ENCODE measurements at regions not wholly inside any gene's neighbourhood (a gene's known extent, or its start where the extent isn't known, plus 50 kb on each side); places are given as distances from the start of the nearest gene placed in this dataset.

DNA sequence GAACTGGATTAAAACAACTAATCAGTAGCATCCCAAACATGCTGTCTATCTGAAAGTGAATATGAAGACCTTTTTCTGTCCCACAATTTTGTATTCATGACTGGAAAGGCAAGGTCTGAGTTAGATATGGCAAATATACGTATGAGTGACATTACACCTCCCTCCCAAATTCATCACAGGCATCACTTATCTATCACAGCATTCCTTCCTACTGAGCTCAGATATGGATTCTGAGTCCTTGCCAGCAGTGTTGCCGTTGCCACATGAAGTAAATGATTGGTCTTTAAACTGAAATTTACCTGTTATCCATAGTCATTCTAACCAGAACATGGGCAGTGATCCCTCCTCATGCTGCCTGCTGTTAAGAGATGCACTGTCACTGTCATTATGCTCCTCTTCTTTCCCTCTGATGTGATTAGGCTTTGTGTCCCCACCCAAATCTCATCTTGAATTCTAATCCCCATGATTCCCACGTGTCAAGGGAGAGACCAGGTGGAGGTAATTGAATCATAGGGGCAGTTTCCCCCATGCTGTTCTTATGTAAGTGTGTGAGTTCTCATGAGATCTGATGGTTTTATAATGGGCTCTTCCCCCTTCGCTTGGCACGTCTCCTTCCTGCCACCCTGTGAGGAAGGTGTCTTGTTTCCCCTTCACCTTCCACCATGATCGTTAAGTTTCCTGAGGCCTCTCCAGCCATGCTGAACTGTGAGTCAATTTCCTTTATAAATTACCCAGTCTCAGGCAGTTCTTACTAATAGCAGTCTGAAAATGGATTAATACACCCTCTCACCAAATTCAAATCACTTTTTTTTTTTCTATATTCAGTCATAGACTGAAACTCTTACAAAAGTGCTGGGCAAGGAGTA lies 288.4 kb downstream of the NUAK1 start:
- Mint-ChIP-seq H3K36me3 (no peaks in the 10 kb centered on the region), H3K27me3 (no peaks in the 10 kb centered on the region), H3K9me3 (peaks cover 0 to 5% (median 0%) of the 10 kb centered on the region in 7 donors), H3K27ac (no peak overlapping the region), H3K4me1 (no peaks in the 10 kb centered on the region), H3K4me3 (no peak overlapping the region)
- ATAC-seq (ENCODE audit: low read depth in 2 of 2) (no peak), DNase-seq (no peak)
- Histone ChIP-seq H3K36me3 (ENCODE audit: control insufficient read depth, insufficient read depth, low read length) (no peaks in the 10 kb centered on the region), H3K4me1 (ENCODE audit: control insufficient read depth, insufficient read depth, low read length, poor library complexity, severe bottlenecking) (no peaks in the 10 kb centered on the region), H3K27me3 (ENCODE audit: control insufficient read depth, insufficient read depth, low read length) (no peaks in the 10 kb centered on the region), H3K27ac (ENCODE audit: insufficient read depth, low read length, poor library complexity, severe bottlenecking) (no peak overlapping the region), H3K9me3 (ENCODE audit: control insufficient read depth in 2 of 2, low read length in 2 of 2) (no peaks in the 10 kb centered on the region), H3K4me3 (ENCODE audit: low read depth, low read length) (no peak overlapping the region)

DNA sequence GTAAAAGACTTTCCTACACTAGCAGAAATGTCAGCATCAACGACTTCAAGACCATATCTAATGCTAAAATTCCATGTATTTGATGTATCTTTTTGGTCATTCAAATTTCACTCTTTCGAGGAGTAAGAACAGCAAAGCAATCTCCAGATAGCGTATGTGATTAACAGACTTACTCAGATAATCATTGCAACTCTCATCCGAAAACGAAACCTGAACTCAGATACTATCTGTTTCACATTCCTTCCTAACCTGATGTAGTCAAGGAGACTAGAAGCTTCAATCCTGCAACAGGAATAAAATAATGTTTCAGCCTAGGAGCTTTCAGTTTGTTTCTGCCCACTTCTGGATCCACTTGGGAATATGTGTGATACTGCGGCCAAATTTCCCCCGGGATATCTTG lies 286.3 kb downstream of the NUAK1 start:
- Histone ChIP-seq H3K4me3 (ENCODE audit: low read depth, low read length) (no peak overlapping the region), H3K36me3 (ENCODE audit: control insufficient read depth, insufficient read depth, low read length) (no peaks in the 10 kb centered on the region), H3K27me3 (ENCODE audit: control insufficient read depth, insufficient read depth, low read length) (no peaks in the 10 kb centered on the region), H3K27ac (ENCODE audit: insufficient read depth, low read length, poor library complexity, severe bottlenecking) (no peak overlapping the region), H3K4me1 (ENCODE audit: control insufficient read depth, insufficient read depth, low read length, poor library complexity, severe bottlenecking) (no peaks in the 10 kb centered on the region), H3K9me3 (ENCODE audit: control insufficient read depth in 2 of 2, low read length in 2 of 2) (no peaks in the 10 kb centered on the region)
- no peaks in the 10 kb centered on the region for H3K4me1 Mint-ChIP-seq
- H3K27me3 Mint-ChIP-seq: no peaks in the 10 kb centered on the region
- H3K36me3 Mint-ChIP-seq: no peaks in the 10 kb centered on the region
- no peak for DNase-seq
- H3K4me3 Mint-ChIP-seq: no peak overlapping the region
- no peak for ATAC-seq (ENCODE audit: low read depth in 2 of 2)
- H3K9me3 Mint-ChIP-seq: peaks cover 0 to 7% (median 0%) of the 10 kb centered on the region in 7 donors
- H3K27ac Mint-ChIP-seq: no peak overlapping the region

DNA sequence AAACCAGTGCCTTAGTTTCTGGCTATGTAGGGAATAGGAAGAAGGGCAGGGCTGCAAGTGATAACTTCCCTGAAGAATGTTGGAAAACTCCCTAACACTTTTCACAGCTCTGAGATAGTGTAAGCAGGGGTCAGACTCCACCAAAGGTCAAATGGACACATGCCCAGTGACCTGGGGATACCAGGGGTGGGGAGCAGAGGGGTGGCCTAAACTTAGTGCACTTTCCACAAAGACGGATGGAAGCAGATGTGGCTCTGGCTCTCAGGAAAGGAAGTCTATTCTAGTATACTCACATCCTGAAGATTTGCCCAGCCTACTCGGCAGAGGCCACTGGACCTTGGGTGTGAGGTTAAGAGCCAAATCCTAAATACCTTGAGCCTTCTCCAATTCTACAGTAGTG lies 285.8 kb downstream of the NUAK1 start:
- no peak overlapping the region for H3K27ac Mint-ChIP-seq
- DNase-seq: no peak
- Histone ChIP-seq H3K4me3 (ENCODE audit: low read depth, low read length) (no peak overlapping the region), H3K9me3 (ENCODE audit: control insufficient read depth in 2 of 2, low read length in 2 of 2) (no peaks in the 10 kb centered on the region), H3K4me1 (ENCODE audit: control insufficient read depth, insufficient read depth, low read length, poor library complexity, severe bottlenecking) (no peaks in the 10 kb centered on the region), H3K36me3 (ENCODE audit: control insufficient read depth, insufficient read depth, low read length) (no peaks in the 10 kb centered on the region), H3K27me3 (ENCODE audit: control insufficient read depth, insufficient read depth, low read length) (no peaks in the 10 kb centered on the region), H3K27ac (ENCODE audit: insufficient read depth, low read length, poor library complexity, severe bottlenecking) (no peak overlapping the region)
- no peaks in the 10 kb centered on the region for H3K27me3 Mint-ChIP-seq
- H3K36me3 Mint-ChIP-seq: no peaks in the 10 kb centered on the region
- no peak for ATAC-seq (ENCODE audit: low read depth in 2 of 2)
- H3K9me3 Mint-ChIP-seq: peaks cover 0 to 7% (median 0%) of the 10 kb centered on the region in 7 donors
- H3K4me3 Mint-ChIP-seq: no peak overlapping the region
- H3K4me1 Mint-ChIP-seq: no peaks in the 10 kb centered on the region

DNA sequence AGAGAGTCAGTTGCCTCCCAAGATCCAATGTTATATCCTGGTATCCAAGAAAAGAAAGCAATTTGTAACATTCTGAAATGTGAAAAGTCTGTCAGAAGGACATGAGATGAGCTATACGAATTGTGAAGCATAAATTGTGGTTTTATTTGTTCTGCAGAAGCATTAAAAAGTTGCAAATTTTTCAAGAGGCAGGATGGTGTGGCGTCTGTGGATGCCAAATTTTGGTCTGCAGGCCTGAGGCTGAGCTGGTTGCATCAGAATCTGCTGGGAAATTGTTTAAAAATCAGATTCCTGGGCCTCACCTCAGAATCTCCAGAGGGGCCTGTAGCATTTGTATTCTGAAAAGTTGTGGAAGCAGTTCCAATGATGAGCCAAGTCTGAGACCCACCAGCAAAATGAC lies 284.7 kb downstream of the NUAK1 start:
- ATAC-seq (ENCODE audit: low read depth in 2 of 2) (no peak), DNase-seq (no peak)
- peaks cover 0 to 7% (median 0%) of the 10 kb centered on the region in 7 donors for H3K9me3 Mint-ChIP-seq
- no peaks in the 10 kb centered on the region for H3K4me1 Mint-ChIP-seq
- H3K27me3 Mint-ChIP-seq: no peaks in the 10 kb centered on the region
- H3K27ac Mint-ChIP-seq: no peak overlapping the region
- Histone ChIP-seq H3K27ac (ENCODE audit: insufficient read depth, low read length, poor library complexity, severe bottlenecking) (no peak overlapping the region), H3K9me3 (ENCODE audit: control insufficient read depth in 2 of 2, low read length in 2 of 2) (no peaks in the 10 kb centered on the region), H3K36me3 (ENCODE audit: control insufficient read depth, insufficient read depth, low read length) (no peaks in the 10 kb centered on the region), H3K27me3 (ENCODE audit: control insufficient read depth, insufficient read depth, low read length) (no peaks in the 10 kb centered on the region), H3K4me3 (ENCODE audit: low read depth, low read length) (no peak overlapping the region), H3K4me1 (ENCODE audit: control insufficient read depth, insufficient read depth, low read length, poor library complexity, severe bottlenecking) (no peaks in the 10 kb centered on the region)
- no peaks in the 10 kb centered on the region for H3K36me3 Mint-ChIP-seq
- H3K4me3 Mint-ChIP-seq: no peak overlapping the region

DNA sequence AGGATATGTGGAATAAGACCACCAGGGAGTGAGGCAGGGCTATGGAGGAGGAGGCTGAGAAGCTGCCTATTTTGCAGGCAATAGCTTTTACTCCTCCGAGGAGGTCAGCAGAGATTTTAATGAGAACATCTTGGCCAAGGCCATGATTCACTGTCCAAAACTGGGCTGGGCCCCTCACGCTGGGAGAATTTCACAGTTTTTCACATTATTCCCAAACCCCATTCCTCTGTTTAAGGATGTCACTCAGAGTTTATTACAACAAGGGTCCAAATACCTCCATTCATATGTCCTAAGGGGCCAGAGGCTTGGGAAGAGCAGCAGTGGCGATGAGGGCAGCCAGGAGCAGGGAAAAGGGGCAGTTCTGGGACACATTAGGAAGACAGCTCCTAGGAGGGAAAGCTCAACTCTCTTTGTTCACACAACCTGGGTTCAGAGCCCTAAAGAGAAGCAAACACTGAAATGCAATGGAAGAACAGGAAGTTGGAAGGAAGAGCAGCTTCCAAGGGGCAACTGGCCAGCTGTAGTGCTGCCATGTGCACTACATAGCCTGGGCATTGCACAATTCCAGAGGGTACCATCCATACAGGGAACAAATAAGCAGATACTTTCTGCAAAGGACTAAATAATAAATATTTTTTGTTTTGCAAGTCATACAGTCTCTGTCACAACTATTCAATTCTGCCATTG lies 283.2 kb downstream of the NUAK1 start:
- H3K27ac Mint-ChIP-seq: no peak overlapping the region
- H3K4me1 Mint-ChIP-seq: no peaks in the 10 kb centered on the region
- H3K9me3 Mint-ChIP-seq: peaks cover 0 to 9% (median 3%) of the 10 kb centered on the region in 7 donors
- H3K27me3 Mint-ChIP-seq: peaks cover 4% of the 10 kb centered on the region
- no peak for ATAC-seq (ENCODE audit: low read depth in 2 of 2)
- H3K4me1 ChIP-seq (ENCODE audit: control insufficient read depth, insufficient read depth, low read length, poor library complexity, severe bottlenecking): no peaks in the 10 kb centered on the region
- H3K36me3 Mint-ChIP-seq: no peaks in the 10 kb centered on the region
- no peak for DNase-seq
- H3K4me3 ChIP-seq (ENCODE audit: low read depth, low read length): no peak overlapping the region
- no peaks in the 10 kb centered on the region for H3K9me3 ChIP-seq (ENCODE audit: control insufficient read depth in 2 of 2, low read length in 2 of 2)
- no peak overlapping the region for H3K4me3 Mint-ChIP-seq
- H3K36me3 ChIP-seq (ENCODE audit: control insufficient read depth, insufficient read depth, low read length): no peaks in the 10 kb centered on the region
- no peaks in the 10 kb centered on the region for H3K27me3 ChIP-seq (ENCODE audit: control insufficient read depth, insufficient read depth, low read length)
- no peak overlapping the region for H3K27ac ChIP-seq (ENCODE audit: insufficient read depth, low read length, poor library complexity, severe bottlenecking)

DNA sequence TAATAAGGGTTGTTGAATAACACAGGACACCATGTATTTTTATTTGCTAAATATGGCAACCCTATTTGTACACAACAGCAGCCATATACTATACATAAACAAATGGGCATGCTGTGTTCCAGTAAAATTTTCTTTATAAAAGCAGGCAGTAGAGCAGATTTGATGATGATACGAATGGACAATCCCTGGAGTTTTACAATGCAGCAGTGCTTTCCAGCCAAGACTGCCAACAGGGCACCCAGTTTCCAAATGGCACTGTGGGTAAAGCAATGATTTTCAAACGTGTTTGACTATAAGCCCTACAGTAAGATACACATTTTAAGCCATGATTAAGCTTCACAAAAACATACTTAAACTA lies 282.7 kb downstream of the NUAK1 start:
- H3K36me3 ChIP-seq (ENCODE audit: control insufficient read depth, insufficient read depth, low read length): no peaks in the 10 kb centered on the region
- DNase-seq (no peak), ATAC-seq (ENCODE audit: low read depth in 2 of 2) (no peak)
- Mint-ChIP-seq H3K4me3 (no peak overlapping the region), H3K27me3 (peaks cover 4% of the 10 kb centered on the region), H3K4me1 (no peaks in the 10 kb centered on the region), H3K36me3 (no peaks in the 10 kb centered on the region), H3K27ac (no peak overlapping the region), H3K9me3 (peaks cover 0 to 12% (median 3%) of the 10 kb centered on the region in 7 donors)
- no peak overlapping the region for H3K4me3 ChIP-seq (ENCODE audit: low read depth, low read length)
- H3K27me3 ChIP-seq (ENCODE audit: control insufficient read depth, insufficient read depth, low read length): no peaks in the 10 kb centered on the region
- H3K9me3 ChIP-seq (ENCODE audit: control insufficient read depth in 2 of 2, low read length in 2 of 2): no peaks in the 10 kb centered on the region
- H3K27ac ChIP-seq (ENCODE audit: insufficient read depth, low read length, poor library complexity, severe bottlenecking): no peak overlapping the region
- no peaks in the 10 kb centered on the region for H3K4me1 ChIP-seq (ENCODE audit: control insufficient read depth, insufficient read depth, low read length, poor library complexity, severe bottlenecking)

DNA sequence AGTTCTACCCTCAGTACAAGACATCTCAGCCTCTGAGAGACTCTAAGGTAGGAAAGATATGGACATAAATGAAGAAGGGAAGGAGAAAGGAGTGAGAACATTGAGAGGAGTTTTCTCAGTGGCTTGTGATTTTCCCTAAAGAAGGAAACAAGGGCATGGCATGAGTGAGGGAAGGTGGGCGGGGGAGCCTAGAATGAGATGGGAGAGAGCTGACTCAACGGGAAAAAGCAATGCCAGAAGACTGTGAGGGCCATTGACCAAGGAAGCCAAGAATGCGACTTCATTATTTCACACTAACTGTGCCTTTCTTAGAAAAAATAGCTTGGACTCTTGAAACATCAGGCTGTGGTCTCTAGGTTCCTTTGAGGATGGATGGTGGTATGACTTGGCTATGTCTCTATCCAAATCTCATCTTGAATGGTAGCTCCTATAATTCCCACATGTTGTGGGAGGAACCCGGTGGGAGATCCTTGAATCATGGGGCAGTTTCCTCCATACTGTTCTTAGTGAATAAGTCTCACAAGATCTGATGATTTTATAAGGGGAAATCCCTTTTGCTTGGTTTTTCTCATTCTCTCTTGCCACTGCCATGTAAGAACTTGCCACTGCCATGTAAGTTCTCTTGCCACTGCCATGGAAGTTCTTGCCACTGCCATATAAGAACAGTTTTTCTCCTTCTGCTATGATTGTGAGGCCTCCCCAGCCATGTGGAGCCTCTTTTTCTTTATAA lies 279.6 kb downstream of the NUAK1 start:
- Histone ChIP-seq H3K36me3 (ENCODE audit: control insufficient read depth, insufficient read depth, low read length) (no peaks in the 10 kb centered on the region), H3K9me3 (ENCODE audit: control insufficient read depth in 2 of 2, low read length in 2 of 2) (no peaks in the 10 kb centered on the region), H3K27ac (ENCODE audit: insufficient read depth, low read length, poor library complexity, severe bottlenecking) (no peak overlapping the region), H3K4me3 (ENCODE audit: low read depth, low read length) (no peak overlapping the region), H3K27me3 (ENCODE audit: control insufficient read depth, insufficient read depth, low read length) (no peaks in the 10 kb centered on the region), H3K4me1 (ENCODE audit: control insufficient read depth, insufficient read depth, low read length, poor library complexity, severe bottlenecking) (no peaks in the 10 kb centered on the region)
- H3K36me3 Mint-ChIP-seq: no peaks in the 10 kb centered on the region
- DNase-seq: no peak
- no peaks in the 10 kb centered on the region for H3K4me1 Mint-ChIP-seq
- peaks cover 4% of the 10 kb centered on the region for H3K27me3 Mint-ChIP-seq
- no peak for ATAC-seq (ENCODE audit: low read depth in 2 of 2)
- H3K9me3 Mint-ChIP-seq: peaks cover 0 to 12% (median 3%) of the 10 kb centered on the region in 7 donors
- no peak overlapping the region for H3K27ac Mint-ChIP-seq
- H3K4me3 Mint-ChIP-seq: no peak overlapping the region

All from CD4-positive, CD25-positive, alpha-beta regulatory T cell (primary cell).